HG03039 (cell line): ENCODE measurements at regions not wholly inside any gene's neighbourhood (a gene's known extent, or its start where the extent isn't known, plus 50 kb on each side); places are given as distances from the start of the nearest gene placed in this dataset.
"Not testable (repeated sequence)": the region's sequence is repeated elsewhere in the genome, so short reads cannot be mapped to it uniquely, and the experiment has no call there.

Source experiments
- ATAC-seq: cut with Tn5 transposase; IDR thresholded peaks from one replicate; pipeline ENCODE4 v1.9.1; 2021; ENCODE audit warnings: mild to moderate bottlenecking, moderate library complexity; ENCODE audit not compliant: unreplicated experiment

DNA sequence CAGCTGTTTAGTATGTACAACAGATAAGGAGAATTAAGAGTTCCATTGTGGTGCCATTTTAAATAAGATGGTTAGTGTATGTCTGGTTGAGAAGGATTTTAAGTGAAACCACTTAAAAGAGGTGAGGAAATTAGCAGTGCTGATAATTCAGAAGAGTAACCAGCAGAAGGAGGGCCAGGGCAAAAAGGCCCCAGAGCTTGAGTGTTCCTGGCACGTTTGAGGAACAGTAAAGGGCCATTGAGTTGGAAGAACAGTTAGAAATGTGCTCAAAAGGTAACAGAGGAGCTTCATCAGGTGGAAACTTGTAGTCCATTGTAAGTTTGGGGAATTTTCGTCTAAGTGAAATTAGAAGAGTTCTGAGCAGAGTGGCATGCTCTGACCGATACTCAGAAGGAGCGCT is 606.2 kb upstream of the ZFP42 start:
- ATAC-seq = no peak

DNA sequence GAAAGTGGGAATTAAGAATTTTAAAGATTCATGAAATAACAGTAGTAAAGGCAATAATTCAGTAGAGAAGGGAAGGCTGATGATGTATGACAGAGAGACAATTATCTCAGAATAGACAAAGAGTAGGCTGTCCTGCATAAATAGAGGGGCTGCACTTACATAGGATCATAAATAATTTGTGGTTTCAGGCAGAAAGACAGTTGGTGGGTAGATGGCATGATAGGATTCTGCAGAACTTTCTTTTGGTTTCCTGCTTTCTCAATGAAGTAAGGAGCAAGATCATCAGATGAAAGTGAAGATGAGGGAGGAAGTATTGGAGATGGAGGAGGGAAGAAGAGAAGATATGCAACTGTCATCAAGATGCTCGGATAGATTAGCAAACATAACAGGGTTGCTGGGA is 604.9 kb upstream of the ZFP42 start:
- ATAC-seq = no peak

DNA sequence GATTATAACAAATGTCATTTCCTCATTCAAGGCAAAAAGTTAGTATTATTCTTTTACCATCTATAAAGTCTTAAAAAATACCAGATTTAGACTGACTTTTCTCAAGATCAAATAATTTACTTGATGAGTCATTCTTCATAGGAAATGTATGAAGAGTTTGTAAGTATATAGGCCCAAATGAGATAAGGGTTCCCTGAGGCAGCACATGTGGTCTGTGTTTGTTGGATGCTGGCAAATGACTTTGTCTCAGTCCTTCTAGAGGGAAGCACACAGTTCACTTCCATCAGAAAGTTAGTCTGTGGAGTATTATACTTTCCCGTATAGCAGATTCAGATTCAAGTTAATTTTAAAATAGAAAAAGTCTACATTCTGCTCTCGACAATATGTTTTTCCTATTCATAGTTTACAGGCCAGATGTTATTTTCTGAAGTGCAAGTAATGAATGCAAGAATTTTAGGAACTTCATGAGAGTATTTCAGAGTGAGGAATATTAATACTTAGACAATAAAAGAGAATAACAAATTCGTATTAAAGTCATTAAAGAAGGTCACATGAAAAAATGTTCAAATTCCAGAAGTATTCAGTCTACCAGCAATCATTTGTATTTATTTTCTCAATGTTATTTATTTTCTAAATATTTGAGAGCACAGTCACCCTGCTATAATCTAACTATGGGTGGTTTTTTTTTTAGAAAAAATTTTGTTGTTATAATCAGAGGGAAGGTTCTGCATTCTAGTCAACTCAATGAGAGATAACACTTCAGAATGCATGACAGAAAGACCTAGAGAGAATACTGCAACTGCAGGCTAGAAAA is 601.8 kb upstream of the ZFP42 start:
- no peak for ATAC-seq

DNA sequence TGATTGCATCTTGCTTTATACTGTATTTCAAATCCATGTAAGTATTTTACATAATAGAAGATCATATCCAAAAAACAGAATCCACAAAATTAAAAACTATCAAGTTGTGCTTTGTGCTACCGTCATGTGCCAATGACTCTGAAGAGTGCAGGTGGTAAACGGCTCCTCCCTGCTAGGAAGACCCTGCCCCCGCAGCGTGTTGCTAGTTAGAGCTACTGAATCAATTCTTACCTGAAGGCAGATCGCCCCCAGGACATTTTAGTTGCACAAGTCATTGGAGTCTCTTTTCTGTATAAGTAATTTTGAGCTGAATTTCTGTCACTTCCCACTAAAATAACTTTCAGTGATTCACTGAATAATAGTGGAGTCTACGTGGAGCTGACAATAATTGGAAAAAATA is 599.5 kb upstream of the ZFP42 start:
- no peak for ATAC-seq

DNA sequence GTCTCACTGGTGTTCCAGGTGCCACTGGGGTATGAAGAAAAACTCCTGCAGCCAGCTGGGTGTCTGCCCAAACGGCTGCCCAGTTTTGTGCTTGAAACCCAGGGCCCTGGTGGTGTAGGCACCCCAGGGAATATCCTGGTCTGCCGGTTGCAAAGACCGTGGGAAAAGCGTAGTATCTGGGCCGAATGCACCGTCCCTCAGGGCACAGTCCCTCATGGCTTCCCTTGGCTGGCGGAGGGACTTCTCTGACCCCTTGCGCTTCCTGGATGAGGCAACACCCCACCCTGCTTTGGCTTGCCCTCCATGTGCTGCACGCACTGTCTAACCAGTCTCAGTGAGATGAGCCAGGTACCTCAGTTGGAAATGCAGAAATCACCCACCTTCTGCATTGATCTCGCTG is 587.1 kb upstream of the ZFP42 start:
- not testable (repeated sequence) for ATAC-seq

DNA sequence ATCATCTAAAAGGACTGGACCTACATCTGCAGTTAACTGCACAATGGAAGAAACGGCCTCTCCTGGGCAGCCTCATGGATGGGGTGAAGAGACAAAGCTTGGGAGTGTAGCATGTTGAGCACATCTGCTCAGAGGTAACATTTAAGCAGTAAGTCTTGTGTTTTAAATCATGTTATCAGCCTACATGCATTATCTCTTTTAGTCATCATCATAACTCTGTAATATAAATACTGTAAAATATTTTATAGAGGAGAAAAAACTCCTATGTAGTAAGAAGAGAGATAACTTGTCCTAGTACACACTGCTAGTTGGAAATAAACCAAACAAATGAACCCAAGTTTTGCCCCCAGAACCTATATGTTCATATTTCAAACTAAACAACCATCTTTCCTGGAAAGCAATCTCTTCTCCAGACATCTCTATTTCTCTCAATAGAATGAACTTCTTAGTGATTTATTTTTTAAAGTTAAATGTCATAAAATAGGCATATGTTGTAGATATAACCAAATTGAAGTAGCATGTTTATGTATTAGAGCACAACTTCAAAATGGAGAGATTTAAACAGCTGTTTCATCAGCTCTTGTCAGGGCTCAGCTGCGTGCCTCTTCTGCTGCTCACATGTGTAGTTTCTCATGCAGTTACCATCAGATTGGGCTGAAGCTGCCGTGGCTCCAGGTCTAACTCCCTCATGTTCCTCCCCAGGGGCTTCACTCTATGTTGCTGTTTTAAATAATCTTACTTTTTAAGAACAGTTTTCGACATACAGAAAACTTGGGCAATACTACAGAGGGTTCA is 581.8 kb upstream of the ZFP42 start:
- ATAC-seq = no peak

DNA sequence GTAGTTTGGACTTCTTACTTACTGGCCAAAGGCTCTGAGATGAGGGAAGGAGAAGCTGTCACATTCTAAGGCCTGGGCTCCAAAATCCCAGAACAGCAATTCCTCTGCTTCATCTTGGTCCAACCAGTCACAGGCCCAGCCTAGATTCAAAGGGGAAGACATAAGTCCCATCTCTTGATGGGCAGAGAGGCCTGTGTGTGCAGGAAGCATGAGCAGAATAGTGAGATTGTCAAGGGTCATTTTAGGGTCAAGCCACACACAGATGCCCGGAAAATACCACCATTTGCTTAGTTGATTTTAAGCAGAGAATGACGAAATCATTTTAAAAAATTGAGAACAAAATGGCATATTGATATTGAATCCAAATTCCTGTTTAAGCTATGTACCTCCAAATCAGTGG is 580.9 kb upstream of the ZFP42 start:
- ATAC-seq = no peak

DNA sequence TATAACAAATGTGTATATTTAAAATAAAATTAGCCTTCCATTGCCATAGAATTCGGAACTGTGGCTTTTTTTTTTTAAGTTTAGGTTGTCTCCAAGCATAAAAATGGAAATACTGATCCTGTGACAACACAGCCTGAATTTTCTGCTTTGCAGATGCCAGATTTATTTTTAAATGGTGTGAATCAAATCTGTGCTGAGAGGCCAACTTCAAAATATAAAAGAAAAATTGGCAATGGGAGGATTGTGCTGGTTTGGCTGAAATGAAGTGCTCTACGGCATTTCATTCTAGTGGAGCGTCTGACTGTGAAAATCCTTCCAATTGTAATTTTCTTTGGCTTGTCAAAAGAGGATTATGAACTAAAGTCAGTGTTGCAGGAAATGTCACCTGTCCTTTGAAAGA is 580.3 kb upstream of the ZFP42 start:
- no peak for ATAC-seq

DNA sequence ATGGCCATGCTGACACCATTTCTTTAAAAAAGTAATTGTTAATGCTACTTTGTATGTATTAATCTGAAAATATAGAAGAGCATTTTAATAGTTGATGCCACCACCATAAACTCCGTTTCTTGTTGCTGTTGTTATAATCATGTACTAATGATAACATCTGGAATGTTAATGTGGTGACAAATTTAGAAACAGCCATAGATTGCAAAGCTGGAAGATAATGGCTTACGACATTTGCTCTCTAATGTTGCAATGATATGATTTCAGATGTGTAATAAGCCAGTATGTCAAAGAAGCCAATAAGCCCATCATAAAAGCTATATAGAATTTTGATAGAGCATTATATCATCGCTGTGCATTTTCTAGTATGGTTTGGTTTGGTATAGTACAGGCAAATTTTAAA is 579.4 kb upstream of the ZFP42 start:
- no peak for ATAC-seq

DNA sequence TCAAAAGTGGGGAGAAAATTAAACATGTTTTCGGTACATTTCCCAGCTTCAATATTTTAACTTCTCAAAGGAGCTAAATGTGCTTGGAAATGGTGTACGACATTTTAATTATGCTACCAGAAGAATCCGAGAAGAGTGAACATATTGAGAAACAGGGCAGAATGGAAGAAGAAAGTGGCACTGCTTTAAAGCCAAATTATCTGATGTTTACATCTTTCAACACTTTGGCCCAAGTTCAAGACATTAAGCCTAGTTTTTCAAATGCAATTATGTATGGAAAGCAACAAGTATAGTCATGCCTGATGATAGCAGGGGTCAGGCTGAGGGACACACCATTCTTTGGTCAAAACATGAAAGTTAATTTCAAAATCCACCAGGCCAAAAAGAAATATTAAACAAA is 577.9 kb upstream of the ZFP42 start:
- ATAC-seq = no peak

DNA sequence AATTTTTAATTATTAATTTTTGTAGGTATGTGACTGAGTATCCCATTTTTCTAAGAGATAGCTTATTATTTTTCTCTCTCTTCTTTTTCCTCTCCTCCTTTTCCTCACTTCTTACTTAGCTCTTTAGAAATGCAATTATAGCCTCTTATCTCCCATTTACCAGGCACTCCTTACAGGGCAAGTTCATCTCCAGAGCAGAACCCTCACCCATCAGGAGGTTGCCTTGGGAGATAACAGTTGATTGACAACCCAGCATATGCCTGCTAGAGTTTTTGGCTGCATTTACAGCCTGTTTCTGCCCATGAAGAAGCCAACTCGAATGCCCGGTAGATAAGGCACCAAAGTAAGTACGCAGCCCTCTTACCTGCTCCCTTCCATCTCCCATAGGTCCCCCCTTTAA is 572.9 kb upstream of the ZFP42 start:
- ATAC-seq = no peak

DNA sequence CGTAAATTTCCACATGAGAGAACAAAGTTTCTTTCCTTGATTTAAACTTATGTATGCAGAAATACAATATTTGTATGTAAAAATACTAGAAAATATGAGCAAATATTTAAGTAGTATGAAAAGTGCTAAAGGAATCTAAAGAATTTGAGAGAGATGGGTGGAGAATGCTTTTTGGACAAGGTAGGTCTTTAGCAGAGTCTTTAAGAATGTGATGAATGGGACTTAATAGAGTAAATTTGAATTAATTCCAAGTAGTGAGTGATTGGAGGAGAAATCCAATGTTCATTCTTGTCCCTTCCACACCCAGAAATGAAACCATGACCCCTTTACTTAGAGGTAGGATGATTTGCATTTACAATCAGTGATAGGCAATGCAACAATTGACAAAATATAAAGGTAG is 570.9 kb upstream of the ZFP42 start:
- ATAC-seq = no peak

DNA sequence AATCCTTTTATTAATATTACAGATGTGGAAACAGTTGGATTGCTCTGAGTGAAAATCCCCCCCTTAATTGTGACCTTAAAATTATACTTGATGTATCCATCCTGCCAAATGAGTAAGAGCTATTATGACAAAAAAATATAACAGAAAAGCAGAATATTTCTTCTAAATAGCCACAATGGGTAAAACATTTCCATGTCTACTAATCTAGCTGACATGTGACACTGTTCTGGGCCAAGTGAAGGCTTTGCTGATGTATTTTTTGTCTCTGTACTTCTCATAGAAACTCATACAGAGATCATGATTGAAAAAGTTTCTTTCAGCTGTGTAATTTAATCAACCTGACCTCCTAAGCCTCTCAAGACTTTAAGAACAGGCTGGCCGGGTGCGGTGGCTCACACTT is 569.1 kb upstream of the ZFP42 start:
- no peak for ATAC-seq

DNA sequence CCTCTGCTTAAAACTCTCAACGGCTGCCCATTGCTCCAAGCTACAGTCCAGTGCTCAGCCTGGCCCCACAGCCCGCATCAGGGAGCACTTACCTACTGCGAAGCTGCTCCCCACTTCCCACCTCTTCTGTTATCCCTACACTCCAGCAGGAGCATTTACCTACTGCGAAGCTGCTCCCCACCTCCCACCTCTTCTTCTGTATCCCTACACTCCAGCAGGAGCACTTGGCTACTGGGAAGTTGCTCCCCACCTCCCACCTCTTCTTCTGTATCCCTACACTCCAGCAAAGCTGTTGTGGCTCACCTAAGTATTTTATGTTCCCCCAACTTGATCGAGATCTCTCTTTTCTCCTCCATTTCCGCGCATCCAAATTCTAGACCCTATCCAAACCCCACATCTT is 563.3 kb upstream of the ZFP42 start:
- no peak for ATAC-seq

DNA sequence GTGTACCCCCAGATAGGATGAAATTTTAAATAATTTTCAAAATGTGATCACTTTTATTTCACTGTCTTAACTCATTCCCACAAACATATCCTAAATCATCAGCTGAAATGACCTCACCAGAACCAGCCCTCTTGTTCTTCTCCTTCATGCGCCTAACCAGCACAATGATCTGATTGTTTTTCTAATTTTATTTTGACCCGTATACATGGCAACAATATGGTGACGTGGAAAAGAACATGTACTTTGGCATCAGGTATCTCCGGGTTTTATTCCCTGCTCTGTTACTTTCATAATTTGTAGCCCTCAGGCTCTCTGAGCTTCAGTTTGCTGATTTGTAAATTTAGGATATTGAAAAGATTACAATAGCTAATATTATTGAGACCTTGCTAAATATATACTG is 562.4 kb upstream of the ZFP42 start:
- ATAC-seq = no peak

DNA sequence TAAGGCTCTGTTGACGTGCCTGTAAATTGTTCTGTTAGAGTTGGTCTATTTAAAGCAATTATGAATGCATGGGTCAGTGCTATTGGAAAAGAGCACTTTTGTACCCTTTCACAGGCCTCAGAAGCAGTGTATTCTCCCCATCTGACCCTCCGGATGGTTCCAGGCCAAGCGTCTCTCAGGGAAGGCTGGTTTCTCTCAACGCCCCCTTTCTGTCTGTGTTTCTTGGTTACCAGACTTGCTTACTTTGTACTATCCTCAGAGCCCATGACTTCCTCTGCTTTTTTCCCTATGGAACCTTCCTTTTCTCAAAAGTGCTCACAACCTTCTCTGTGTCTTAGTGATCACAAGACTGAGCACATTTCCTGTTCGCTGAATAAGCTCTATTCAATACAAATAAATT is 559.3 kb upstream of the ZFP42 start:
- ATAC-seq = no peak

DNA sequence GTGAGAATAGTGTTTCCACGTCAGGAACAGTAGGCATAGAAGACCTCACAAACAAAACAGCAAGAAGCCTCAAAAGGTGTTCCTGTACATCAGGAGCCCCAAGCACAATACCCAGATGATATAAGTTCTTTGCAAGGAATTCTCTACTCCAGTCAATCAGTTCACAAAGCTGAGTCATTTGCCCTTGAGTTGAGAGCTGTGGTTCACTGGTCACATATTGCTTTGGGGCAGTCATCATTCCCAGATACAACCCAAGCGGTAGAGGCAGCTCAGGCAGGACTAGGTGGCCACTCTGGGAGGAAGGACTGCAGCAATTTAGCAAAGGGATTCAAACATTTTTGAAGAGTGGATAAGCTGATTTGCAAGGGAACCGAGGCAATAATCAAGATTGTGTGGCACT is 551.5 kb upstream of the ZFP42 start:
- ATAC-seq = no peak

DNA sequence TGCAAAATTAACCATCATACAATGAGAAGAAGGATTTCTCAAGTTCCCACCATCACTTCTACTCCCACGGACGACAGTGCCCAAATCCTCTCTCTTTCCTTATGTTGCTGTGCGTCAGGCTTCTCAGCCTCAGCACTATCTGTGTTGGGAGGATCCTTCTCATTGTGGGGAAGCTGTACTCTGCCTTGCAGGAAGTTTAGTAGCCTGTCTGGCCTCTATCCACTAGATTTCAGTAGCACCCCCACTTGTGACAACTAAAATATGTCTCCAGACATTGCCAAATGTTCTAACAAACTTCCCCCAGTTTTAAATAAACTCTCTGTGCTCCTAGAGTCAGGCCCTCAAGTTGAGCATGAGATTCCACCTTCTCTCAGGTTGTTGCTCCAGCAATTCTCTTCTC is 545.9 kb upstream of the ZFP42 start:
- no peak for ATAC-seq

DNA sequence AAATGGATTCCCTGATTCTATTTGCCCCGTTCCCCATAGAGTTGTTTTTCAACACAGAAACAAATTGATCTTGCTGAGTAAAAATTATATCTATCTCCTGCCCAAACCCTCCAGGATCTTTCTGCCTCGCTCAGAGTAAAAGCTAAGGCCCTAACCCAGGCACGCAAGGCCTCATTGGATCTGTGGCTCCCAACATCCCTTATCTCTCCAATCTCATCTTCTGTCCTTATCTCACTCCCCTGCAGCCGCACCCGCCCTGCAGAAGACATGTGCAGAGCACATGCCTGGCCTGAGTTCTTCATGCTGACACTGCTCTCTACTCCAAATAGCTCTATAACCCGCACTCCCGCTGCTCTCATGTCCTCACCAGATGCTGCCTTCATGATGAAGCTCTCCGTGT is 543.8 kb upstream of the ZFP42 start:
- no peak for ATAC-seq

DNA sequence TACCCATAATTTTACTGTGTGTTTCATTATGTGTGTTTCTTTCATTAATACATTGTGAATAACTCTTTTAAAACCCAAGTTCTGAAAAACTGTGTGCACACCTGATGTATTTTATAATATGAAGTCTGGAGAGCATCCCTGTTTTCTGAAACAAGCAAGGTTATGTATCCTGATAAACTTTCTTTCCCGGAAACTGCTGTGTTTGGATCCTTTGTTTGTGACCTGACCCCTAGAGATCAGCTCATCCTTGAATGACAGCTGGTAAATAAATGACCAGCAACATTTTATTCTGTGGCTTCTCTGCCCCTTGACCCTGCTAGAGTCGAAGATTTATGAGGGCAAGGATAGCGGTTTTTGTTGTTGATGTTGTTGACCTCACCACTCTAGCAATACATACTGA is 535.6 kb upstream of the ZFP42 start:
- ATAC-seq = no peak

DNA sequence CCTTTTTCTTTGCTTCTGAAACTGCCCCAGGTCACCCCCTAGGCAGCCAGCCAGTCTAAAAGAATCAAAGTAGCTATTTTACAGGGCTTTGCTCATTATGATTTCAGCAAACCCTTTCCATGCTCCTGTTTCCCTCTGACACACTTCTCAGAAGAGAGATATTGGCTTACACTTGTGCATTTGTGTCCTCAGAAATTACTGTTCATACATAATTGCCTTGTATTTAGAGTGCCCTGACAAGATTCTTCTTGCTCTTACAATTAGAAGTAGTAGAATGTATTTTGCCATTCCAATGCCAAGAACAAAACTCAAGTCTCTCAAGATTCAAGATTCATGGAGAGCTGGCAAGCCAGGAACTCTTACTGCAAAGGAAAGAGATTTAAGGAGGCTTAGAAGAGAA is 531.0 kb upstream of the ZFP42 start:
- ATAC-seq = no peak

DNA sequence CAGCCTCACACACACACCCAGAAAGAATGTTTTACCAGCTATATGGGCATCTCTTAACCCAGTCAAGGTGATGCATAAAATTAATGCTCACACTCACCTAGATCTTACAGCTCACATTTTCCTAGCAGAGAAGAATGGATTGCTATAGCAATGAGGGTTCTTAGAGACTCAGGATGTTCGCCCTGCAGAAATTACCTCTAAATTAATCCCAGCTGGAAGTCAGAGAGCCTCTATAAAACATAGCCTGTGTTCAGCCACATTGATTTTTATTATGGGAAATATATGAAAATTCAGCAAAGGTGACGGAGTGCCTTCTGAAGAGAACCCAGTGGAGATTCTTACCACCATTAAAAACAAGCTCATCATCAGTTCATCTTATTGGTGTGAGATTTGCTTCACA is 528.3 kb upstream of the ZFP42 start:
- no peak for ATAC-seq

DNA sequence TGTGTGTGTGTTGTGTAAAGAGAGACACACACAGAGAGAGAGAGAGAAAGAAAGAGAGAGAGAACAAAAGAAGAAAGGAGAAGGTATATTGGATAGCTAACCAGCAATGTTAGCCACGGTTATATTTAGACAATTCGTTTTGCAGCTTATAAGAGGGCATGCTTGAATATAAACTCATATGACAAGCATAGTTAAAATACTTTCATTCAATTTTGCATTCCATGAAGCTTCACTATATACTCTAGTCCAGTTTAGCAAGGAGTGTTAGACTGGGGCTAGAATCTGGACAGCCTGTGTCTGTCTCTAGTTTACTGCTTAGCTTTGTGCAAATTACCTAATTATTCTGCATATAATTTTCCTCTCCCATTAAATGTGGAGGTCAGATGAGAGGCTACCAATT is 525.9 kb upstream of the ZFP42 start:
- no peak for ATAC-seq
